Loucy (cell line): ENCODE measurements at regions not wholly inside any gene's neighbourhood (a gene's known extent, or its start where the extent isn't known, plus 50 kb on each side); places are given as distances from the start of the nearest gene placed in this dataset.
A peak's percentile ranks its signal among the peaks of the same experiment; 100 is the strongest.

ENCODE experiments used
- H2AFZ ChIP-seq: fragments of 200-600 bp; sonication (generic); 2 replicates; pipeline ENCODE4 v1.6.0; 2016; ENCODE audit warnings: antibody characterized with exemption, mild to moderate bottlenecking, low read length, moderate library complexity
- H3F3A ChIP-seq: fragments of 200-600 bp; 2 replicates; pipeline ENCODE4 v1.6.0; 2016; ENCODE audit warnings: antibody characterized with exemption, low read depth, mild to moderate bottlenecking
- H3K27me3 ChIP-seq: fragments of 200-600 bp; sonication (generic); 2 replicates; pipeline ENCODE4 v1.6.1; 2014; ENCODE audit warnings: low read length, mild to moderate bottlenecking; ENCODE audit not compliant: insufficient read depth, poor library complexity, severe bottlenecking
- H3K36me3 ChIP-seq: fragments of 200-600 bp; sonication (generic); 2 replicates; pipeline ENCODE4 v1.6.1; 2016; ENCODE audit warnings: low read length; ENCODE audit not compliant: insufficient read depth
- H3K4me1 ChIP-seq: fragments of 200-600 bp; sonication (generic); 2 replicates; pipeline ENCODE4 v1.5.1; 2014; ENCODE audit warnings: low read length, mild to moderate bottlenecking; ENCODE audit not compliant: insufficient read depth, poor library complexity, severe bottlenecking
- H3K4me2 ChIP-seq: fragments of 200-600 bp; sonication (generic); 2 replicates; pipeline ENCODE4 v1.6.0; 2014; ENCODE audit warnings: antibody characterized with exemption, low read length, low read depth, mild to moderate bottlenecking; ENCODE audit not compliant: poor library complexity, severe bottlenecking
- H3K4me3 ChIP-seq: fragments of 200-600 bp; sonication (generic); 2 replicates; pipeline ENCODE4 v1.5.1; 2014; ENCODE audit warnings: low read length, mild to moderate bottlenecking, mixed read lengths; ENCODE audit not compliant: poor library complexity, severe bottlenecking
- H3K79me2 ChIP-seq: fragments of 200-600 bp; sonication (generic); 2 replicates; pipeline ENCODE4 v1.6.1; 2014; ENCODE audit warnings: low read length; ENCODE audit not compliant: insufficient read depth
- H3K9ac ChIP-seq: fragments of 200-600 bp; sonication (generic); 2 replicates; pipeline ENCODE4 v1.6.0; 2014; ENCODE audit warnings: mild to moderate bottlenecking, low read depth, low read length, moderate library complexity; ENCODE audit not compliant: poor library complexity, severe bottlenecking
- H3K9me2 ChIP-seq: fragments of 200-600 bp; sonication (generic); replicated peaks from 2 replicates; pipeline ENCODE4 v1.6.1; 2016; ENCODE audit warnings: low read depth, low read length, mixed read lengths
- H3K9me3 ChIP-seq: fragments of 200-600 bp; sonication (generic); 2 replicates; pipeline ENCODE4 v1.6.1; 2014; ENCODE audit warnings: mild to moderate bottlenecking, antibody characterized with exemption, low read length, low read depth; ENCODE audit not compliant: insufficient read depth
- H4K20me1 ChIP-seq: fragments of 200-600 bp; sonication (generic); 2 replicates; pipeline ENCODE4 v1.6.0; 2014; ENCODE audit warnings: antibody characterized with exemption, low read length, mild to moderate bottlenecking; ENCODE audit not compliant: insufficient read depth, poor library complexity, severe bottlenecking
- EZH2phosphoT487 ChIP-seq: fragments of 200-600 bp; IDR thresholded peaks from 2 replicates; pipeline ENCODE4 v1.6.1; 2018; ENCODE audit warnings: antibody characterized with exemption, mild to moderate bottlenecking, moderate library complexity, borderline replicate concordance
- TF ChIP-seq, protein P1 (sequence below): fragments of 200-600 bp; sonication (generic); conservative IDR thresholded peaks from 2 replicates; pipeline ENCODE4 v1.5.1; 2014; ENCODE audit warnings: mild to moderate bottlenecking, antibody characterized with exemption, low read length

DNA sequence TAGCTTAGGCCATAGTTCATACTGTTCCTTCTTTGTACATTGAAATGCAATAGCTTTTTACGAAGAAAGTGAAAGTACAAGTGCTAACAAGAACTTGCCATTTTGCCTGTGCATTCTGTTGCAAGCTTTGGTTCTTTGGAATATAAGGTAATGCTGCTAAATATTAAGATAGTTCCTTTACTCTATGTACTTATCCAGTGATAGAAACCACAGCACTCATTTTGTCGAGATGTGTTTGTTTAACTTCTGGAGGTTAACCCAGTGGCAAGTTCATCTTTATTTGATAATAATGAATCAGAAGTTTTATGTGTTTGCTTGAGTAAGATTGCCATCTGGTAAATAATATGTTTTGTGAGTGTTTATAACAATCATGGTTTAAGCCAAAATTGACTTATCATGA is 373.1 kb upstream of the FANCL start:
- Histone ChIP-seq H2AFZ (peak overlapping the region; percentile 62), H3K79me2 (no peaks in the 10 kb centered on the region), H3K36me3 (no peaks in the 10 kb centered on the region), H3F3A (no peaks in the 10 kb centered on the region), H3K9ac (peak overlapping the region; percentile 7), H3K9me2 (no peaks in the 10 kb centered on the region), H3K4me3 (peak overlapping the region; percentile 31), H3K4me2 (peak overlapping the region; percentile 50), H3K4me1 (peaks cover 15% of the 10 kb centered on the region), H3K9me3 (no peaks in the 10 kb centered on the region), H3K27me3 (no peaks in the 10 kb centered on the region), H4K20me1 (no peaks in the 10 kb centered on the region)
- TF ChIP-seq, protein P1, sequence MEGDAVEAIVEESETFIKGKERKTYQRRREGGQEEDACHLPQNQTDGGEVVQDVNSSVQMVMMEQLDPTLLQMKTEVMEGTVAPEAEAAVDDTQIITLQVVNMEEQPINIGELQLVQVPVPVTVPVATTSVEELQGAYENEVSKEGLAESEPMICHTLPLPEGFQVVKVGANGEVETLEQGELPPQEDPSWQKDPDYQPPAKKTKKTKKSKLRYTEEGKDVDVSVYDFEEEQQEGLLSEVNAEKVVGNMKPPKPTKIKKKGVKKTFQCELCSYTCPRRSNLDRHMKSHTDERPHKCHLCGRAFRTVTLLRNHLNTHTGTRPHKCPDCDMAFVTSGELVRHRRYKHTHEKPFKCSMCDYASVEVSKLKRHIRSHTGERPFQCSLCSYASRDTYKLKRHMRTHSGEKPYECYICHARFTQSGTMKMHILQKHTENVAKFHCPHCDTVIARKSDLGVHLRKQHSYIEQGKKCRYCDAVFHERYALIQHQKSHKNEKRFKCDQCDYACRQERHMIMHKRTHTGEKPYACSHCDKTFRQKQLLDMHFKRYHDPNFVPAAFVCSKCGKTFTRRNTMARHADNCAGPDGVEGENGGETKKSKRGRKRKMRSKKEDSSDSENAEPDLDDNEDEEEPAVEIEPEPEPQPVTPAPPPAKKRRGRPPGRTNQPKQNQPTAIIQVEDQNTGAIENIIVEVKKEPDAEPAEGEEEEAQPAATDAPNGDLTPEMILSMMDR: no peak
- no peak for TF ChIP-seq EZH2phosphoT487

DNA sequence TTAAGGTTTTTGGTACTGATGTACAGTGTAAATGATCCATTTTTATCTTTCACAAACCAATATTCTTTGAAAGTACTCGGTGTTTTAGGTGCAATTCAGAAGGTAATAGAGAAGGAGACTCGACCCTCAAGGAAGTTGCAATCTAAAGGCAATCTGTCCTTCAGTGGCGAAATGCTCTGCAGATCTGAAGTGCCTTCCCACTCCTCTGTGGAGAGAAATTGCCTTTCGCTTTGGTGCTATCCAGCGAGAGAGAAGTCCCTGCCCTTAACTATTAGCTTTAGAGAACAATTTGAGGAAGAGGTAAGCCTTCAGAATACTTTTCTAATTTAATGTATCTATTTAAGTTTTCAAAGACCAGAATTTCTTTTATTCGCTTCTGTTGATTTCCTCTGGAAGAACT is 371.8 kb upstream of the FANCL start:
- no peak overlapping the region for H3K4me3 ChIP-seq
- H3K4me2 ChIP-seq: no peak overlapping the region
- H3K9me3 ChIP-seq: no peaks in the 10 kb centered on the region
- TF ChIP-seq, protein P1: no peak
- no peak for TF ChIP-seq EZH2phosphoT487
- no peaks in the 10 kb centered on the region for H3F3A ChIP-seq
- 0 out of 2 replicates have a peak overlapping the region, but pooled peaks have one; percentile 57 for H2AFZ ChIP-seq
- H3K9ac ChIP-seq: no peak overlapping the region
- H3K4me1 ChIP-seq: peaks cover 17% of the 10 kb centered on the region
- H3K9me2 ChIP-seq: no peaks in the 10 kb centered on the region
- no peaks in the 10 kb centered on the region for H3K79me2 ChIP-seq
- no peaks in the 10 kb centered on the region for H4K20me1 ChIP-seq
- no peaks in the 10 kb centered on the region for H3K27me3 ChIP-seq
- H3K36me3 ChIP-seq: no peaks in the 10 kb centered on the region

DNA sequence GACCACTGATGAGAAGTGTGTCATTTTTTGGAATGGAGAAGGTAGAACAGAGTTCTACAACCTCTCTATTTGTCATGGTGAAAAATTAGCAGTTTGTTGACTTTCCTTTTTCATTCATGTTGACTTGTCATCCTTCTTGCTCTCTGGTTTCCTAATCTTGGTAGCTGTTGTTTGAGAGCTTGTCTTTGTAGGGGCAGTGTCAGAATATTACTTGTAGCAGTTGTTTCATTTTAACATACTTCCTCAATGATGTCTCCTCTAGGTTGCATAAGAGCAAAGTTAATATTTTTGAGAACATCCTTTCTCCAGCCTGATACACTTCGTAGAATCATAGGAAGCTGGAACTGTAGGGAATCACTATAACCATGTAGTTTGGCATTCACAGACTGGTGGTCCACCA is 368.2 kb upstream of the FANCL start:
- H3K9me2 ChIP-seq: no peaks in the 10 kb centered on the region
- peaks cover 13% of the 10 kb centered on the region for H3K4me1 ChIP-seq
- no peak overlapping the region for H3K4me3 ChIP-seq
- peak overlapping the region; percentile 20; the same call in 1 of the 2 replicates for H2AFZ ChIP-seq
- H3K79me2 ChIP-seq: no peaks in the 10 kb centered on the region
- no peaks in the 10 kb centered on the region for H3K27me3 ChIP-seq
- no peaks in the 10 kb centered on the region for H3K9me3 ChIP-seq
- no peak overlapping the region for H3K4me2 ChIP-seq
- TF ChIP-seq EZH2phosphoT487: no peak
- TF ChIP-seq, protein P1: no peak
- no peak overlapping the region for H3K9ac ChIP-seq
- H4K20me1 ChIP-seq: no peaks in the 10 kb centered on the region
- H3K36me3 ChIP-seq: no peaks in the 10 kb centered on the region
- no peaks in the 10 kb centered on the region for H3F3A ChIP-seq
